HEK293T (cell line): ENCODE measurements at regions not wholly inside any gene's neighbourhood (a gene's known extent, or its start where the extent isn't known, plus 50 kb on each side); places are given as distances from the start of the nearest gene placed in this dataset.

Experiments
- ARNT ChIP-seq: fragments of 450-650 bp; IDR thresholded peaks from 2 replicates; pipeline ENCODE4 v1.6.1; 2017; ENCODE audit warnings: mild to moderate bottlenecking
- BHLHE40 ChIP-seq: fragments of 450-650 bp; IDR thresholded peaks from 2 replicates; pipeline ENCODE4 v1.6.1; 2016; ENCODE audit warnings: mild to moderate bottlenecking, moderate library complexity, borderline replicate concordance
- ELF4 ChIP-seq: fragments of 450-650 bp; IDR thresholded peaks from 2 replicates; pipeline ENCODE4 v1.6.1; 2017; ENCODE audit warnings: antibody characterized with exemption
- FOXK2 ChIP-seq: fragments of 450-650 bp; IDR thresholded peaks from 2 replicates; pipeline ENCODE4 v1.6.1; 2016; ENCODE audit warnings: mild to moderate bottlenecking
- FOXM1 ChIP-seq: fragments of 450-650 bp; IDR thresholded peaks from 2 replicates; pipeline ENCODE4 v1.6.1; 2017; ENCODE audit warnings: mild to moderate bottlenecking, borderline replicate concordance
- NFRKB ChIP-seq: fragments of 450-650 bp; IDR thresholded peaks from 2 replicates; pipeline ENCODE4 v1.6.1; 2016; ENCODE audit warnings: mild to moderate bottlenecking, moderate library complexity
- SP1 ChIP-seq: fragments of 450-650 bp; IDR thresholded peaks from 2 replicates; pipeline ENCODE4 v1.6.1; 2017

DNA sequence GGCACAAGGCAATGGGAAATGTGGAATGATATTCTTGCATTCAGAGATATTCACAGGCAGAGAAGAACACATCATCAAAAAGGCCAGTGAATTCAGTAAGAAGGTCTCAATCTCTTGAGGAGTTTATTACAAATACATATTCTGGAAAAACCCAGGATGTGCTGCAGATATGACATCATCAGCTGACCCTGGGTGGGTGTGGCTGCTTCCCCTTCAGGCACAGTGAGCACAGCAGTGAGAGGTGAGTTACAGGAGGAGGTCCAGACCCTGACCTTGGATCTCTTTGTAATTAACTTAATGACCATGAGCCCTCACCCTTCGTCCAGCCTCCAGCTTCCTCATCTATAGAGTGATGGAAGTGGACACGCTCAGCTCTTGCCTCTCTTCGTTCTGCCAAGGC is 147.5 kb upstream of the SYNDIG1 start:
- TF ChIP-seq FOXK2: no peak
- no peak for TF ChIP-seq ELF4
- TF ChIP-seq SP1: no peak
- no peak for TF ChIP-seq ARNT
- no peak for TF ChIP-seq FOXM1
- no peak for TF ChIP-seq NFRKB
- no peak for TF ChIP-seq BHLHE40
